AG04449 (cell line): ENCODE measurements at regions not wholly inside any gene's neighbourhood (a gene's known extent, or its start where the extent isn't known, plus 50 kb on each side); places are given as distances from the start of the nearest gene placed in this dataset.

Experiments
- CTCF ChIA-PET: fragments of 350-600 bp; formaldehyde crosslinking; extraction: SDS; loops from one replicate; lab custom pipeline; 2021; ENCODE audit warnings: antibody characterized with exemption; lab: Yijun Ruan, JAX
- POLR2A ChIA-PET: fragments of 400-600, 350-600 bp; formaldehyde crosslinking; extraction: SDS; loops from one replicate; lab custom pipeline; 2020; ENCODE audit warnings: antibody characterized with exemption, inconsistent platforms; lab: Yijun Ruan, JAX
- DNase-seq: peaks from one replicate; pipeline ENCODE4 v3.0.0-alpha.2; 2010; ENCODE audit warnings: low read depth, low spot score
- H3K4me3 ChIP-seq: 2 replicates; pipeline ENCODE4 v1.5.1; 2011; ENCODE audit warnings: low read depth, mild to moderate bottlenecking, control low read depth, low read length
- CTCF ChIP-seq: IDR thresholded peaks from one replicate; pipeline ENCODE4 v1.5.1; 2011; ENCODE audit warnings: mild to moderate bottlenecking, moderate library complexity, low read length, control low read depth, inconsistent platforms; ENCODE audit not compliant: insufficient read depth; ENCODE audit errors: missing control alignments

- ChIA-PET CTCF (interaction anchor here (1.6 kb wide), 1 partner anchor 12 kb away, joined by 3 read pairs; no protein-coding TSS in a partner anchor), POLR2A (no interaction called here)
- no peak for DNase-seq
- TF ChIP-seq CTCF, result no peak
- no peak overlapping the region for H3K4me3 ChIP-seq
Observed at GRCh38 chr6:81233990-81234389, 518.5 kb downstream of the TENT5A start.

GRCh38 chr6:81228912-81229555, 523.4 kb downstream of the TENT5A start:
- DNase-seq, result peak; percentile 36
- ChIA-PET POLR2A (no interaction called here), CTCF (no interaction called here)
- no peak for TF ChIP-seq CTCF
- no peak overlapping the region for H3K4me3 ChIP-seq

GRCh38 chr6:81226957-81227356, 525.5 kb downstream of the TENT5A start:
- ChIA-PET POLR2A (interaction anchor here (0.7 kb wide), 1 partner anchor 1040 kb away, joined by 3 read pairs; no protein-coding TSS in a partner anchor), CTCF (no interaction called here)
- DNase-seq, result no peak
- H3K4me3 ChIP-seq, result no peak overlapping the region
- TF ChIP-seq CTCF, result no peak

- CTCF ChIA-PET, result no interaction called here
Observed at GRCh38 chr6:81216668-81217067, 535.8 kb downstream of the TENT5A start.

GRCh38 chr6:81215092-81215432, 537.4 kb downstream of the TENT5A start:
- CTCF ChIA-PET, result no interaction called here
- POLR2A ChIA-PET, result no interaction called here
- no peak overlapping the region for H3K4me3 ChIP-seq
- no peak for DNase-seq
- no peak for TF ChIP-seq CTCF

More at GRCh38 chr6:81216668-81217067, 535.8 kb downstream of the TENT5A start:
- TF ChIP-seq CTCF, result no peak
- no peak overlapping the region for H3K4me3 ChIP-seq
- no peak for DNase-seq
- POLR2A ChIA-PET, result no interaction called here

GRCh38 chr6:81214414-81215091, 537.9 kb downstream of the TENT5A start:
- TF ChIP-seq CTCF, result no peak
- no peak for DNase-seq
- ChIA-PET CTCF (no interaction called here), POLR2A (no interaction called here)
- H3K4me3 ChIP-seq, result no peak overlapping the region
